HEK293 (cell line): ENCODE measurements at regions not wholly inside any gene's neighbourhood (a gene's known extent, or its start where the extent isn't known, plus 50 kb on each side); places are given as distances from the start of the nearest gene placed in this dataset.

ENCODE experiments used
- CTCF ChIA-PET: fragments of 350-600 bp; formaldehyde crosslinking; extraction: SDS; loops from one replicate; lab custom pipeline; 2021; ENCODE audit warnings: antibody characterized with exemption; lab: Yijun Ruan, JAX
- POLR2A ChIA-PET: fragments of 300-600 bp; formaldehyde crosslinking; extraction: SDS; loops from one replicate; lab custom pipeline; 2020; ENCODE audit warnings: antibody characterized with exemption, inconsistent platforms; lab: Yijun Ruan, JAX
- H3K27ac ChIP-seq: fragments of 200-500 bp; sonication (Bioruptor generic); 2 replicates; pipeline ENCODE4 v1.5.1; 2014; ENCODE audit warnings: low read depth, low read length, control low read depth, inconsistent platforms; ENCODE audit errors: extremely low read depth
- H3K36me3 ChIP-seq, 2 experiments: fragments of 200-500 bp in 1 of 2; sonication (Bioruptor generic) in 1 of 2; 1 replicate in 1 of 2; 2 replicates in 1 of 2; pipeline ENCODE4 v1.5.1; 2014 to 2017; ENCODE audit warnings: inconsistent platforms in 2 of 2, low read length in 2 of 2; ENCODE audit not compliant: control insufficient read depth in 2 of 2, insufficient read depth in 1 of 2
- H3K4me1 ChIP-seq: fragments of 200-500 bp; sonication (Bioruptor generic); 2 replicates; pipeline ENCODE4 v1.5.1; 2014; ENCODE audit warnings: mild to moderate bottlenecking, low read length, inconsistent platforms; ENCODE audit not compliant: control insufficient read depth, insufficient read depth
- H3K4me3 ChIP-seq: 2 replicates; pipeline ENCODE4 v1.5.1; 2011; ENCODE audit warnings: low read depth, mild to moderate bottlenecking, control low read depth, low read length, moderate library complexity
- H3K9me3 ChIP-seq: fragments of 200-500 bp; sonication (Bioruptor generic); 2 replicates; pipeline ENCODE4 v1.5.1; 2014; ENCODE audit warnings: low read depth, low read length, inconsistent platforms; ENCODE audit not compliant: control insufficient read depth, insufficient read depth
- FEZF1 ChIP-seq: fragments of 450-650 bp; formaldehyde crosslinking; IDR thresholded peaks from 2 replicates; pipeline ENCODE4 v1.5.1; 2016; ENCODE audit warnings: missing biosample characterization, missing genetic modification characterization
- GLI2 ChIP-seq: fragments of 450-650 bp; formaldehyde crosslinking; IDR thresholded peaks from 2 replicates; pipeline ENCODE4; 2017; ENCODE audit warnings: missing biosample characterization, missing genetic modification characterization, low read depth, borderline replicate concordance
- GLIS1 ChIP-seq: fragments of 450-650 bp; formaldehyde crosslinking; IDR thresholded peaks from 2 replicates; pipeline ENCODE4 v1.5.1; 2016; ENCODE audit warnings: missing biosample characterization, missing genetic modification characterization
- IKZF3 ChIP-seq: fragments of 450-650 bp; IDR thresholded peaks from 2 replicates; pipeline ENCODE4 v1.5.0; 2018; ENCODE audit warnings: missing biosample characterization, mild to moderate bottlenecking, missing genetic modification characterization, moderate library complexity
- MEIS1 ChIP-seq: sonication (generic); formaldehyde crosslinking; IDR thresholded peaks from 2 replicates; pipeline ENCODE4 v1.8.1; 2022; ENCODE audit warnings: missing genetic modification reagents, mild to moderate bottlenecking, borderline replicate concordance
- SALL2 ChIP-seq: fragments of 450-650 bp; formaldehyde crosslinking; IDR thresholded peaks from 2 replicates; pipeline ENCODE4 v1.5.0; 2017; ENCODE audit warnings: missing biosample characterization, mild to moderate bottlenecking, missing genetic modification characterization, borderline replicate concordance
- ZFHX2 ChIP-seq: fragments of 450-650 bp; formaldehyde crosslinking; conservative IDR thresholded peaks from 2 replicates; pipeline ENCODE4 v1.5.1; 2016; ENCODE audit warnings: missing biosample characterization, missing genetic modification characterization
- ZFP3 ChIP-seq: fragments of 450-650 bp; formaldehyde crosslinking; IDR thresholded peaks from 2 replicates; pipeline ENCODE4 v1.5.1; 2016; ENCODE audit warnings: low read depth, missing biosample characterization, missing genetic modification characterization
- ZIC2 ChIP-seq: fragments of 450-650 bp; formaldehyde crosslinking; IDR thresholded peaks from 2 replicates; pipeline ENCODE4 v1.5.1; 2016; ENCODE audit warnings: missing biosample characterization, missing genetic modification characterization
- ZNF132 ChIP-seq: fragments of 450-650 bp; formaldehyde crosslinking; IDR thresholded peaks from 2 replicates; pipeline ENCODE4 v1.5.1; 2017; ENCODE audit warnings: missing biosample characterization, missing genetic modification characterization, borderline replicate concordance
- ZNF24 ChIP-seq: fragments of 450-650 bp; formaldehyde crosslinking; IDR thresholded peaks from 2 replicates; pipeline ENCODE4 v1.5.1; 2016; ENCODE audit warnings: missing biosample characterization, missing genetic modification characterization
- ZNF335 ChIP-seq: fragments of 450-650 bp; formaldehyde crosslinking; conservative IDR thresholded peaks from 2 replicates; pipeline ENCODE4 v1.5.1; 2016; ENCODE audit warnings: missing biosample characterization, missing genetic modification characterization
- ZNF354C ChIP-seq: fragments of 450-650 bp; formaldehyde crosslinking; IDR thresholded peaks from 2 replicates; pipeline ENCODE4 v1.5.1; 2016; ENCODE audit warnings: missing biosample characterization, missing genetic modification characterization, low read depth, borderline replicate concordance
- ZNF624 ChIP-seq: fragments of 450-650 bp; formaldehyde crosslinking; IDR thresholded peaks from 2 replicates; pipeline ENCODE4 v1.5.1; 2017; ENCODE audit warnings: missing biosample characterization, missing genetic modification characterization
- ZNF768 ChIP-seq: fragments of 450-650 bp; formaldehyde crosslinking; IDR thresholded peaks from 2 replicates; pipeline ENCODE4 v1.5.1; 2018; ENCODE audit warnings: missing biosample characterization, mild to moderate bottlenecking, missing genetic modification characterization
- ZNF837 ChIP-seq: fragments of 450-650 bp; formaldehyde crosslinking; IDR thresholded peaks from 2 replicates; pipeline ENCODE4 v1.5.1; 2016; ENCODE audit warnings: missing biosample characterization, missing genetic modification characterization
- ZNF843 ChIP-seq: fragments of 450-650 bp; formaldehyde crosslinking; IDR thresholded peaks from 2 replicates; pipeline ENCODE4 v1.5.1; 2016; ENCODE audit warnings: missing biosample characterization, missing genetic modification characterization
- TF ChIP-seq, protein P1 (sequence below): fragments of 450-650 bp; formaldehyde crosslinking; IDR thresholded peaks from 2 replicates; pipeline ENCODE4 v1.5.1; 2016; ENCODE audit warnings: missing biosample characterization, missing genetic modification characterization, borderline replicate concordance
- TF ChIP-seq, protein P2 (sequence below): fragments of 450-650 bp; formaldehyde crosslinking; IDR thresholded peaks from 2 replicates; pipeline ENCODE4 v1.5.1; 2016; ENCODE audit warnings: missing biosample characterization, missing genetic modification characterization
- TF ChIP-seq, protein P3 (sequence below): fragments of 450-650 bp; formaldehyde crosslinking; IDR thresholded peaks from 2 replicates; pipeline ENCODE4 v1.5.1; 2016; ENCODE audit warnings: missing biosample characterization, missing genetic modification characterization

DNA sequence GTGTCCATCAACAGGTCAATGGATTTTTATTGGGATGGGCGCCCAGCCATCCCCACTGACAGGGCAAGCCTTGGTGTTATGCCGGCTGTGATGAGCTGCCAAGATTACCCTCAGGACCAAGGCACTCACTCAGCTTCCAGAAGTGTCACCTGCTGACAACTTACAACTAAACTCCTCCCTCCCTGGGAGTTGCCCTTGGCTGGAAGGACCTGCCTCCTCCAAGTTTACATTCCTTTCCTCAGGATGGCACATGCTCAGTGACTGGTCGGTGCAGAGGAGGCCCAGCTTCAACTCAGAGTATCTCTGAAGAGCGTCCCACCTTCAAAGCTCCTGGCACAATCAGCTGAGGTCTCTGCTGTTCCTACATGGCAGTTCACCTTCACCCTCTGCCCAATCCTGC, 52.5 kb upstream of the ZBTB43 start (continued):
- TF ChIP-seq, protein P1, sequence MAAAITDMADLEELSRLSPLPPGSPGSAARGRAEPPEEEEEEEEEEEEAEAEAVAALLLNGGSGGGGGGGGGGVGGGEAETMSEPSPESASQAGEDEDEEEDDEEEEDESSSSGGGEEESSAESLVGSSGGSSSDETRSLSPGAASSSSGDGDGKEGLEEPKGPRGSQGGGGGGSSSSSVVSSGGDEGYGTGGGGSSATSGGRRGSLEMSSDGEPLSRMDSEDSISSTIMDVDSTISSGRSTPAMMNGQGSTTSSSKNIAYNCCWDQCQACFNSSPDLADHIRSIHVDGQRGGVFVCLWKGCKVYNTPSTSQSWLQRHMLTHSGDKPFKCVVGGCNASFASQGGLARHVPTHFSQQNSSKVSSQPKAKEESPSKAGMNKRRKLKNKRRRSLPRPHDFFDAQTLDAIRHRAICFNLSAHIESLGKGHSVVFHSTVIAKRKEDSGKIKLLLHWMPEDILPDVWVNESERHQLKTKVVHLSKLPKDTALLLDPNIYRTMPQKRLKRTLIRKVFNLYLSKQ = no peak
- TF ChIP-seq SALL2 (tag by site-specific recombination) (no peak), ZNF837 (tag by site-specific recombination) (no peak), ZNF354C (tag by site-specific recombination) (no peak)

DNA sequence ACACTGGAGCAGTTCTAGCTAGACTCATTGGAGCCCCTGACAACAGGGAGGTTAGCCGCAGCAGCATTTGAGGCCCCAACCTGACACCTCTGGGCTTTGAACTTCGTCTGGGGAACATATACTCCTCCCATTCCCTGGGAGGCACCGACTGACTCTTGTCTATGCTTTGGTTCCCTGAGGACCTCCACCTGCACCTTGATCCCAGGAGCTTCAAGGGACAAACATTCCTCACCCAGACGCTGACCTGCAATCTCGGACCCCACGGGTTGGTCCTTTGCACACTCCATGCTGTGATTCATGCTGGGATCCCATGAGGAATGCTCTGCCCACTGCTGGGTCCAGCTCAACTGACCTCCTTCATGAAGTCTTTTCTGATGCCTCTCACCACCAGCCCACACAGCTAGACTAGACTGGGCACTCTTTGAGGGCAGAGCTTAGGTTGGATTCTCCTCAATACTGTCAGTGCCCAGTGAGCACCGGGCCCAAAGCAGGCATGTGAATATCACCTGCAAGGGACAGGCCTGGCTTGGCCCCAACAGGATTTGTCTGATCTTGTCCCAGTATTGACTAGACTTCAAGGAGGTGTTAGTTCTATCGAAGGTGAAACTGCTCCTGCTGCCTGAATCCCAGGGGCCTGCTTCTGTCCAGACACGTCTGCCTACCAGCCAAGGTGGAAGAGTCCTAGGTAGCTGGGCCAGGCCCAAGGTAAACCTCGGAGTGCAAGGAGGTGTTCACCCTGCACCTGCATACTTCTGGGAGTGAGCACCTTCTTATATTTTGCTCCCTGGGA, 51.8 kb upstream of the ZBTB43 start:
- H3K36me3 ChIP-seq = no peaks in the 10 kb centered on the region
- TF ChIP-seq ZNF624 (tag by site-specific recombination) (no peak), GLIS1 (tag by site-specific recombination) (peak; percentile 42; the same call in 1 of the 2 replicates), ZNF132 (tag by site-specific recombination) (no peak), ZIC2 (tag by site-specific recombination) (0 out of 2 replicates have a peak, but pooled peaks have one; percentile 11)
- TF ChIP-seq, all 188 proteins: peak for 2
- CTCF ChIA-PET = interaction anchor here (0.8 to 1.5 kb wide), 3 partner anchors 29 to 50 kb away, joined by 3 to 6 read pairs (median 4); no protein-coding TSS in a partner anchor
- Histone ChIP-seq H3K9me3 (no peaks in the 10 kb centered on the region), H3K4me1 (peaks cover 8% of the 10 kb centered on the region; the same call in 1 of the 2 replicates), H3K27ac (no peak overlapping the region), H3K4me3 (no peak overlapping the region)
- POLR2A ChIA-PET = no interaction called here

DNA sequence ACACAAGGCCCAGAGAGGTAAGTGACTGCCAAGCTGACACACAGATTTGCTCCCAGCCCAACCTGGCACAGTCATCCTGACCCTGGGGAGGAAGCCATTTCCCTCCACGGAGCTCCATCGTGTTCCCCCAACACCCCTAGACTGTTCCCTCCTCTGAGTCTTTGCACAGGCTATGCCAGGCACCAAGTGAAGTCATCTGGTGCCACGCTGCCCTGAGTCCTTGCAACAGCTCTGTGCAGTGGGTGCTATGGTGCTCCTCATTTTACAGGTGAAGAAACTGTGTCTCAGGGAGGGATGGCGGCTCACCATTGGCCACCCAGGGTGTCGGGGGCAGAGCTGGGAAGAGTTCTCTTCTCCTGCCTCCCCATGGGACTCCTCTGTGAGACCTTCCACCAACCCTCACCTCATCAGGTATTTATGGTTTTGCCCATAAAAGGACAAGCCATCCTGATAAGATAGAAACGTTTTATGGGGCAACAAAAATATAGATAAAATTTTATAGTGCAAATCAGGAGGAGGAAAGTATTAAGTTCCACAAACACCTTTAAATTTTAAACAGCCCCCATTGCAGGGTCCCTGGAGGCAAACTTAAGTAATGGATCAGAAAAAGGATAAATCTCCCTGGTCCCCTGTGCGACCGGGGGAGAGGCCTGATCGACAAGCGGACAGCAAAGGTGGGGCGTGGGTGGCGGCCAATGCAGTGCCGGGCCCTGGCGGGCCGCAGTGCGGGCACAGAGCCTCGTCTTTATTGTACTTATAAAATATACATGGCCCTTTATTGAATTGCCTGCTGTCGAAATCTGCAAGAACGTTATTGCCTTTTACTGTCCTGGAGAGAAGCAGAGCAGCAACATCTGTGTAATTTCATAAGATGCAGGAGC, 50.2 kb upstream of the ZBTB43 start:
- Histone ChIP-seq H3K4me1 (peaks cover 8% of the 10 kb centered on the region; the same call in 1 of the 2 replicates), H3K27ac (no peak overlapping the region; the same call in 1 of the 2 replicates), H3K4me3 (no peak overlapping the region), H3K36me3 (no peaks in the 10 kb centered on the region)
- ChIA-PET CTCF (no interaction called here), POLR2A (no interaction called here)
- peak; percentile 69; the same call in 1 of the 2 replicates for TF ChIP-seq FEZF1 (tag by site-specific recombination)
- peak; percentile 48; the same call in 1 of the 2 replicates for TF ChIP-seq ZNF768 (tag by site-specific recombination)
- peak; percentile 92 for TF ChIP-seq ZNF335 (tag by site-specific recombination)
- TF ChIP-seq MEIS1 (CRISPR knock-in tag) = no peak
- TF ChIP-seq ZFP3 = no peak
- TF ChIP-seq ZFHX2 = peak; percentile 29; the same call in 1 of the 2 replicates
- no peak for TF ChIP-seq GLI2 (tag by site-specific recombination)
- peak; percentile 87 for TF ChIP-seq GLIS1 (tag by site-specific recombination)
- 0 out of 2 replicates have a peak, but pooled peaks have one; percentile 44 for TF ChIP-seq IKZF3 (tag by site-specific recombination)
- peak; percentile 65 for TF ChIP-seq ZNF843 (tag by site-specific recombination)
- TF ChIP-seq, protein P2, sequence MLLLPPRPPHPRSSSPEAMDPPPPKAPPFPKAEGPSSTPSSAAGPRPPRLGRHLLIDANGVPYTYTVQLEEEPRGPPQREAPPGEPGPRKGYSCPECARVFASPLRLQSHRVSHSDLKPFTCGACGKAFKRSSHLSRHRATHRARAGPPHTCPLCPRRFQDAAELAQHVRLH (tag by site-specific recombination) = peak; percentile 85
- TF ChIP-seq, protein P3, sequence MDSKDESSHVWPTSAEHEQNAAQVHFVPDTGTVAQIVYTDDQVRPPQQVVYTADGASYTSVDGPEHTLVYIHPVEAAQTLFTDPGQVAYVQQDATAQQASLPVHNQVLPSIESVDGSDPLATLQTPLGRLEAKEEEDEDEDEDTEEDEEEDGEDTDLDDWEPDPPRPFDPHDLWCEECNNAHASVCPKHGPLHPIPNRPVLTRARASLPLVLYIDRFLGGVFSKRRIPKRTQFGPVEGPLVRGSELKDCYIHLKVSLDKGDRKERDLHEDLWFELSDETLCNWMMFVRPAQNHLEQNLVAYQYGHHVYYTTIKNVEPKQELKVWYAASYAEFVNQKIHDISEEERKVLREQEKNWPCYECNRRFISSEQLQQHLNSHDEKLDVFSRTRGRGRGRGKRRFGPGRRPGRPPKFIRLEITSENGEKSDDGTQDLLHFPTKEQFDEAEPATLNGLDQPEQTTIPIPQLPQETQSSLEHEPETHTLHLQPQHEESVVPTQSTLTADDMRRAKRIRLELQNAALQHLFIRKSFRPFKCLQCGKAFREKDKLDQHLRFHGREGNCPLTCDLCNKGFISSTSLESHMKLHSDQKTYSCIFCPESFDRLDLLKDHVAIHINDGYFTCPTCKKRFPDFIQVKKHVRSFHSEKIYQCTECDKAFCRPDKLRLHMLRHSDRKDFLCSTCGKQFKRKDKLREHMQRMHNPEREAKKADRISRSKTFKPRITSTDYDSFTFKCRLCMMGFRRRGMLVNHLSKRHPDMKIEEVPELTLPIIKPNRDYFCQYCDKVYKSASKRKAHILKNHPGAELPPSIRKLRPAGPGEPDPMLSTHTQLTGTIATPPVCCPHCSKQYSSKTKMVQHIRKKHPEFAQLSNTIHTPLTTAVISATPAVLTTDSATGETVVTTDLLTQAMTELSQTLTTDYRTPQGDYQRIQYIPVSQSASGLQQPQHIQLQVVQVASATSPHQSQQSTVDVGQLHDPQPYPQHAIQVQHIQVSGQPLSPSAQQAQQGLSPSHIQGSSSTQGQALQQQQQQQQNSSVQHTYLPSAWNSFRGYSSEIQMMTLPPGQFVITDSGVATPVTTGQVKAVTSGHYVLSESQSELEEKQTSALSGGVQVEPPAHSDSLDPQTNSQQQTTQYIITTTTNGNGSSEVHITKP (tag by site-specific recombination) = peak; percentile 77
- TF ChIP-seq ZNF24 (tag by site-specific recombination) = no peak
- TF ChIP-seq, all 188 proteins: peak for 9
- no peaks in the 10 kb centered on the region for H3K9me3 ChIP-seq
